Esophagus mucosa (tissue), 1 donor: ENCODE measurements at regions not wholly inside any gene's neighbourhood (a gene's known extent, or its start where the extent isn't known, plus 50 kb on each side); places are given as distances from the start of the nearest gene placed in this dataset.

Experiments
- ATAC-seq: fragments of 200-7000 bp; cut with Tn5 transposase; one replicate; pipeline ENCODE4 v1.9.1; 2020
- donor health status: DM: yes; HTN: yes; CAD: no.

- ATAC-seq, result no peak
Observed at GRCh38 chr2:217717646-217718045, 285.1 kb downstream of the TNS1 start.

DNA sequence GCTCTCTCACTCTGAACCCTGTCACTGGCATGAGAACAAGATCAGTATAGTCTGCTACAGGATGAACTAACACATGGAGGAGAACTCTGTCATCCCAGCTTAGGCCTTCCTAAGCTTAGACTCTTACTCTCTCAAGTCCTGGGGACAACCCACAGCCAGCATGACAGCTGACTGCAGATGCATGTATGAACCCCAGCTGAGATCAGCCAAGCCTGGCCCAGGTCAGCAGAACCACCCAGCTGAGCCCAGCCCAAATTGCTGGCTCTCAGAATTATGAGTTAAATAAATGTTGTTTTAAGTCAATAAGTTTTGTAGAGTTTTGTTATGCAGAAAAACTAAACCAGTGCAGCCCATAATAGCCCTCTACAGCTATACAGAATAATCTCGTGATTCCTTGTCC, 287.3 kb downstream of the TNS1 start:
- ATAC-seq, result no peak

DNA sequence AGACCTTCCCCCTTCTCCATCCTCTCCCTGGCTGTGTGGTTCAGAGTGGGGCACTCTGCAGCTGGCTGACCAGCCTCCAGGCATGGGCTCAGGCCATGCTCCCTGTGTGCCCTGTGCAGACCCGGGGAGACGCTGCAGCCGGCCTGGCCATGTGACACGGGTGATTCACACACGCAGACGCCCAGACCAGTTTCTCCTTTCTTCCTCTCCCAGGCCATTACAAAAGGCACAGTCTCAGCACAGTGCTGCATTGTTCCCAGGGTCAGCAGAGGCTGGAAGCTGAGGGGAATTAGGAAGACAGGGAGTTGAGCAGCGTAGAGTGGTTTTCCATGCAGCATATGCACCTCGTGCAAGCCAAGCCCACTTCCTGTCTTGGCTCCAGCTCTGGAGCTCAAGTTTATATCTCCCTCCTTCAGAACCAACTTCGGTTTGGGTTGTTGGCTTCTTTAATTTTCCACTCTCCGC, 288.5 kb downstream of the TNS1 start:
- ATAC-seq, result peak; percentile 81

- peak; percentile 90 for ATAC-seq
Observed at GRCh38 chr2:217713395-217714286, 289.2 kb downstream of the TNS1 start.

- ATAC-seq, result no peak
Observed at GRCh38 chr2:217712431-217712830, 290.4 kb downstream of the TNS1 start.

DNA sequence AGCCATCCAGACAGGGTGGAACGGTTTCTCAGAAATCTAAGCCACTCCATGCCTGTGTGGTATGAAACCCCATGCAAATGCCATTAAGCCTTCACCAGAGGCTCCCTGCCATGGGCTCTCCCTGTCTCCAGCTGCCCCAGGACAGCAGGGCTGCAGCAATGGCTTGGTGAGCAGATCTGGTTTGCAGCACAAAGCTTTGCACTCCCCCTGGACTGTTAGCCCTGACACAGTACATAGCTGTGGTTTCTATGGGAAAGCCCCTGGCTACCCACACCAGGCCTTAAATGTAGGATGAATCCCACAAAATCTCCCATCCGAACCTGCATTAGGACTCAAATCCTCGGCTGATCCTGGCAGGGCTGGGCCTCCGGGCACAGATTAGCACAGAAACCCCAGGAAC, 291.6 kb downstream of the TNS1 start:
- no peak for ATAC-seq

GRCh38 chr2:217710211-217710765, 292.5 kb downstream of the TNS1 start:
- no peak for ATAC-seq

GRCh38 chr2:217709478-217710210, 293.2 kb downstream of the TNS1 start:
- ATAC-seq, result no peak

DNA sequence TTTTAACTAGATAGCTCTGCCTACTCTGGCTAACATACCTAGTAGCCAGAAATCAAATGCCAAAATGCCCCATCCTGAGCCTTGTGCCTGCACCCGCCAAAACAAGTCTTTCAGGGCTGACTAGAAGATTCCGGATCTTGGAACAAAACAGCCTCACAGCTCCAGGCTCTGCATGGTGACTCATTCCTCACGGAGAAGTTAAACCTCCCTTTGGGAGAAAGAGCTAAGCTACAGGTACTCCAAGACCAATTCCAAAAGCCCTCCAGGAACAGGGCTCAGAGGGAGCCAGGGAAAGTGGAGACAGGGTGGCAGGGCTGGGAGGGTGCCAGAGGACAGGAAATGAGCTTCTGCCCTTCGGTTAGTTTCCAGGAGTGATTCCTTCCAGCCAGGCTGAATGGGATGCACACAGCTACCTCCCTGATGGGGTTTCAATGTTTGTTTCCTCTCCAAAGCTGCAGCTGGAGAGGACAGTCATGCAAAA, 295.6 kb downstream of the TNS1 start:
- ATAC-seq, result peak; percentile 85

- ATAC-seq, result no peak
Observed at GRCh38 chr2:217706513-217706912, 296.3 kb downstream of the TNS1 start.

DNA sequence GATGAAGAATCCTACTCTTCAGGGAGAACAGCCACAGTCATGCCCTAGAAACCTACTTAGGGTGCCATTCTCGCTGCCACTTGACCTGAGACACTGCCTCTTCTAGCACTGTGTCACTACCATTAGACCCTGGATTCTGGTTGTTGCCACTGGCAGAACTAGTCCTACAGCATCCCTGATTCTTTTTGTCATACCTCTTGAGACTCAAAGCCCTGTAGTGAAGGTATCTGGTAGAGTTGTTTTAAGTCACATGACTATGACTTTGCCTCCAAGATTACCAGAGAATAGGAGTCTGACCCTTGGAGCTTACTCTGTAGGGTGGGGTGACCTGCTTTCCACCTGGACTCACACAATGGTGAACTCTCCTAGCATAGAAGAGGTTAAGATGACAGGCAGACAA, 296.7 kb downstream of the TNS1 start:
- ATAC-seq, result peak; percentile 70

GRCh38 chr2:217705461-217705860, 297.3 kb downstream of the TNS1 start:
- ATAC-seq, result no peak

DNA sequence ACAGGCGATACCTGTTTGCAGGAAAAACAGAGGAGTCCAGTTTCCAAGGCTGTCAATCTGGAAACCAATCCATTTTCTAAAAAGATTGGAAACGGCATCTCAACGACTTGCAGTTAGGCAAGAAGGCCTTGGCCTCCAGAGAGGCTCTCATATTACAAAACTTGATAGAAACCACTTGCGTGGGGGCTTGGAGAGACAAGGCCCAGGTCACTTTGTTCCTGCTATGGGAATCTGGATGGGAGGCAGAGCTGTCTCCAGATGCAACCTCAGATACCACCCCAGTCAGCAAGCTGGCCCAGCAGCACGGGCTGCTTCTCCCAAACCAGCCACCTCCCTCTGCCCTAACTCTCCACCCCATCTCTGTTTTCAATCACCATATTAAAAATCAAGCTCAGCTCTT, 298.8 kb downstream of the TNS1 start:
- no peak for ATAC-seq

GRCh38 chr2:217703102-217703501, 299.7 kb downstream of the TNS1 start:
- ATAC-seq, result peak; percentile 58

GRCh38 chr2:217701622-217702021, 301.2 kb downstream of the TNS1 start:
- no peak for ATAC-seq

- ATAC-seq, result no peak
Observed at GRCh38 chr2:217698691-217699090, 304.1 kb downstream of the TNS1 start.

GRCh38 chr2:217695033-217695520, 307.7 kb downstream of the TNS1 start:
- peak; percentile 83 for ATAC-seq

DNA sequence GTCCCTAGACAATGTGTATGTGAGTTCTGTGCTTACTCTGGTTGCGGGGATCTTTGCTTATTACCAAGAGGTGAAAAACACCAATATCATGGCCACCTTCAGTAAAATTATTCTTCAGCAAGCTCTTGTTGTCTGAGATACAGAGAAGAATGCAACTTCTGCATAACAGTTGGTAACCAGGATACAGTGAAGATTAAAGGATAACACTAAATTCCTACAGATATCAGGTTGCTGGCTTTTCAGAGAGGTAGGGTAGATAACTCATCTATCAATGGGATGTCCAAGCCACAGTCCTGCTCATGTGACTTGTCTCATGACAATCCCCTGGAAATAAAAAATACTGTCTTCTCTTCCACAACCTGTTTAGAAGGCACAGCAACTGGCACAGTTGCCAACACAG, 308.5 kb downstream of the TNS1 start:
- ATAC-seq, result no peak

- no peak for ATAC-seq
Observed at GRCh38 chr2:217693363-217693762, 309.4 kb downstream of the TNS1 start.

DNA sequence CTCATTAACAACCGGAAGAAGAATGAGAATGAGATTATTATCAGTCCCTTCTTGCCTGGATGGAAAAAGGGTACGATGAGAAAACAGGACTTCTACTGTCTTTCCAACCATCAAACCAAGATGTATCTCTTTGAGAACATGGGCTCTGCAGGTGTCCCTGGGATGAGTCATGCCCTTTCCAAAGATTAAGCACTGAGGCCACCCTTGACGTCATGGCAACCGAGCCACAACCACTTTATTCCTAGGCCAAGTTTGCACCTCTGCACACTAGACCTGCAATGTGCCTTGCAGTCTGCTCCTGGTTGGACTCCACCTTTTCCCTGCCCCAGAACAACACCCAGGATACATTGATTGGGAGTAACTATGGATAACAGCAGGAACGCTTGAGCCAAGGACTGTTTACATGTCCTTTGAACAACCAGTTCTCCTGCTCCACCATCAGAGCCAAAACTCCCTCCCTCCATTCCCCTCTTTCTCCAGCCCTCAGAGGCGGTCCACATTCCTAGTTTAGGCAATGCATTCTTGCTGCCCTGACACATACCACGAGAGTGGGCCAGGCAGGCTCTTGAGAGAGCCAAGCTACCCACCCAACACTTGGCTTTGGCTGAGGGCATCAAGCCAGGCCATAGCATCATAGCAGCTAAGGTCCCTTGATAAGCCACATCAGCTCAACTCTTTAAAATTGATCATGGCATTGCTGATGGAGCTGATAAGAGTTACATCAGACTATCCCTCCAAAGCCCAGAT, 310.7 kb downstream of the TNS1 start:
- no peak for ATAC-seq

DNA sequence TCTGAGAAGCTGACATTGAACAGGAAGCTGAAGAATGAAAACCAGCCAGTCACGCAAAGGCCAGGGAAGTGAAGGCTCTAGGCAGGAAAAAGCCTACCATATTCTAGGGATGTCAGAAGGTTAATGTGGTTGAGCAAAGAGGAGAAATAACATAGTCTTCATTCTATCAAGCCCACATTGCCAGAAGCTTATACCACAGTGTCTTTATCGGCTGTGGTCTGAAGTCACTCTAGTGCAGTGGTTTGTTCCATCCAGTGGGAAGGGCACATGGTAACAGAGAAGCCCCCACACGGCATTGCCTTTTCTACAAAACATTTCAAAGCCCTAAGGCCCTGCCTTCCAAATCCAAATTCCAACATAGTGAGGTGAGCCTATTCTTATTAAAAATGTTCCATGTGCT, 311.3 kb downstream of the TNS1 start:
- no peak for ATAC-seq

- ATAC-seq, result no peak
Observed at GRCh38 chr2:217689053-217689452, 313.7 kb downstream of the TNS1 start.
